HCT116 (cell line): ENCODE measurements at regions not wholly inside any gene's neighbourhood (a gene's known extent, or its start where the extent isn't known, plus 50 kb on each side); places are given as distances from the start of the nearest gene placed in this dataset.

Source experiments
- CEBPB ChIP-seq: IDR thresholded peaks from 2 replicates; pipeline ENCODE4 v1.6.1; 2012; ENCODE audit warnings: low read depth
- JUND ChIP-seq: IDR thresholded peaks from 2 replicates; pipeline ENCODE4 v1.6.1; 2012
- POLR2A ChIP-seq: IDR thresholded peaks from 2 replicates; pipeline ENCODE4 v1.7.0; 2011; ENCODE audit warnings: borderline replicate concordance; ENCODE audit not compliant: insufficient read depth, insufficient read length; ENCODE audit errors: extremely low read depth
- ZNF274 ChIP-seq: fragments of 200-500 bp; sonication (Bioruptor generic); IDR thresholded peaks from 2 replicates; pipeline ENCODE4 v1.6.1; 2014; ENCODE audit warnings: mild to moderate bottlenecking, low read depth, low read length, inconsistent platforms
- TF ChIP-seq, protein P1 (sequence below), 3 experiments: fragments of 200-600 bp in 1 of 3; sonication (generic) in 1 of 3; IDR thresholded peaks in 2 of 3; conservative IDR thresholded peaks in 1 of 3; 2 replicates each; pipeline ENCODE4 v1.5.1; 2012 to 2017; ENCODE audit warnings: low read depth in 2 of 3, low read length in 2 of 3, antibody characterized with exemption in 1 of 3, borderline replicate concordance in 1 of 3, control low read depth in 1 of 3, mild to moderate bottlenecking in 1 of 3, mixed read lengths in 1 of 3, mixed run types in 1 of 3, moderate library complexity in 1 of 3; ENCODE audit not compliant: insufficient read depth in 1 of 3

DNA sequence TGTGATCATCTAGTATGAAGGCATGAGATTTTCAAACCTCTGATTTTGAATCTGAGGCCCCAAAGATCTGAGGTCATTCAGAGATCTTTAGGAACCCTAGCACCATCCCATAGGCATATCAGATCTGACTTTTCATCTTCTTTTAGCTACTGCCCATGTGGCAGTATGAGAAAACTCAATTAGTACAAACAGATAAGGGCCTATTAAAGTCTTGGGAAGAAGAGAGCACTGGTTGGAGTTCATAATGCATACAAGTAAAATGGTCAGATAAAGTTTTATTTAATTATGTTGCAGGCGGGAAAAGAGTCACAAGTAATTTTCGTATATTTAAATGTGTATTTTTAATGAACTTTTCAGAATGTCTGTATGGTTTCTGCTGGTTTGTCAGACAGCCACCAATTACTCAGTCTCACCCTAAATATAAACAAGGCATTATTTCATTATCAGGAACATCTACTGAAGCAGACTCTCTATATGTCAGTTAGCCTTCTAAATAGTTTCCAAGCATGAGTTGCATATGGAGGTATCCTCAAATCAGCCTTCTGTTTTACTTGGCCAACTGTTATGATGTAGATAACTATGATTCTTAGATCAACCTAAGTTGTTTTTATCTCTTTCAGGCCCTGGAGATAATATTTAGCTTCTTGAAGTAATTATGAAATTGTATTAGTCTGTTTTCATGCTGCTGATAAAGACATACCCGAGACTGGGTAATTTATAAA lies 340.3 kb upstream of the TBC1D5 start:
- TF ChIP-seq POLR2A (no peak), ZNF274 (no peak), CEBPB (no peak), JUND (no peak)
- TF ChIP-seq, protein P1, sequence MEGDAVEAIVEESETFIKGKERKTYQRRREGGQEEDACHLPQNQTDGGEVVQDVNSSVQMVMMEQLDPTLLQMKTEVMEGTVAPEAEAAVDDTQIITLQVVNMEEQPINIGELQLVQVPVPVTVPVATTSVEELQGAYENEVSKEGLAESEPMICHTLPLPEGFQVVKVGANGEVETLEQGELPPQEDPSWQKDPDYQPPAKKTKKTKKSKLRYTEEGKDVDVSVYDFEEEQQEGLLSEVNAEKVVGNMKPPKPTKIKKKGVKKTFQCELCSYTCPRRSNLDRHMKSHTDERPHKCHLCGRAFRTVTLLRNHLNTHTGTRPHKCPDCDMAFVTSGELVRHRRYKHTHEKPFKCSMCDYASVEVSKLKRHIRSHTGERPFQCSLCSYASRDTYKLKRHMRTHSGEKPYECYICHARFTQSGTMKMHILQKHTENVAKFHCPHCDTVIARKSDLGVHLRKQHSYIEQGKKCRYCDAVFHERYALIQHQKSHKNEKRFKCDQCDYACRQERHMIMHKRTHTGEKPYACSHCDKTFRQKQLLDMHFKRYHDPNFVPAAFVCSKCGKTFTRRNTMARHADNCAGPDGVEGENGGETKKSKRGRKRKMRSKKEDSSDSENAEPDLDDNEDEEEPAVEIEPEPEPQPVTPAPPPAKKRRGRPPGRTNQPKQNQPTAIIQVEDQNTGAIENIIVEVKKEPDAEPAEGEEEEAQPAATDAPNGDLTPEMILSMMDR (IDR thresholded peaks at IDR 0.05 in 2 of 3, conservative IDR thresholded peaks at IDR 0.05 in 1 of 3; ENCODE audit: borderline replicate concordance in 1 of 3, insufficient read depth in 1 of 3, low read depth in 2 of 3, low read length in 2 of 3): no peak
